Endothelial cell of hepatic sinusoid (primary cell): ENCODE measurements at regions not wholly inside any gene's neighbourhood (a gene's known extent, or its start where the extent isn't known, plus 50 kb on each side); places are given as distances from the start of the nearest gene placed in this dataset.

Source experiments
- in situ Hi-C: cut with HindIII; loops from 2 replicates; pipeline ENCODE4 v1.10.0; 2017; ENCODE audit warnings: low sequenced_read_pairs

DNA sequence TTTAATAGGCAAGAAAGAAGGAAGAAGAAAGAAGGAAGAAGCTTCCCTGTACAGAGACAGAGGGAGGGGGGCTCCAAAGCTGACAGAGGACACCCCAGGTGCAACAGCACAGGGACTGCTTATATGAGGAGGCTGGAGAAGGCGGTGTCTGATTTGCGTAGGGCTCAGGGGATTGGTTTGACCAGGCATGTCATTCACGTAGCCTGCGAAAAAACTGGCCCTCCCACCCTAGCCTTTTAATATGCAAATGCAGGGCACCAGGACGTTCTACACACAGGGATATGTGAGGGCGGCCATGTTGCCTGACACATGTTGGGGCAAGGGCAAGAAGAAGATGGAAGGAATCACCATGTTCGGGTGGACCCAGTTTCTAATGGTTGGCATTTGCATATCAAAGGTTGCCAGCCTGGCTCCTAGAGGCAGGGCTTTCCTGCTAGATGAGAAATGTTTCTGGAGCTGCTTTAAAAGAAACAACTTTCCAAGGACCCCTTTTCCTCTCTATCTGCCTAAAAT lies 305.4 kb upstream of the CDYL start:
- in situ Hi-C loops, result loop anchor here (5.0 kb wide), 1 partner anchor 42 kb away; no protein-coding TSS in a partner anchor

- in situ Hi-C loops, result no loop called here
Observed at GRCh38 chr6:4466769-4467480, 309.3 kb upstream of the CDYL start.

GRCh38 chr6:4466261-4466660 lies 309.9 kb upstream of the CDYL start:
- in situ Hi-C loops, result no loop called here

DNA sequence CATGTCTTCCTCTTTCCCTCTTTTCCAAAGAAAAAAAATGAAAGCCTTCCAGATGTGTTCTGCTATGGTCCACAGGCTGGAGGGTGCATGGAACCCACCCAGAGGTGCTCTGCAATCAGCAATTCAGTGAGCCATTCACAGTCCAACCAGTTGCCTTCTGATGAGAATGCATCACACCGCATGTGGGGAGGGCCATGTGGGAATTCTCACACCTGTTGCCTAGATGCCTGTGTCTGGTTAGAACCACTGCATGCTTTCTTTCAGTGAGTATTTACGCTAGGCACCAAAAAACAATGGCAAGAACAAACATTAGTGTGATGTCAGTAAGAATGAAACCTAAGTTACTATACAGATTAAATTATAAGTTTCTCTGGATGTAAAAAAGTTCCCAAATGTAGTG lies 311.6 kb upstream of the CDYL start:
- in situ Hi-C loops, result no loop called here

DNA sequence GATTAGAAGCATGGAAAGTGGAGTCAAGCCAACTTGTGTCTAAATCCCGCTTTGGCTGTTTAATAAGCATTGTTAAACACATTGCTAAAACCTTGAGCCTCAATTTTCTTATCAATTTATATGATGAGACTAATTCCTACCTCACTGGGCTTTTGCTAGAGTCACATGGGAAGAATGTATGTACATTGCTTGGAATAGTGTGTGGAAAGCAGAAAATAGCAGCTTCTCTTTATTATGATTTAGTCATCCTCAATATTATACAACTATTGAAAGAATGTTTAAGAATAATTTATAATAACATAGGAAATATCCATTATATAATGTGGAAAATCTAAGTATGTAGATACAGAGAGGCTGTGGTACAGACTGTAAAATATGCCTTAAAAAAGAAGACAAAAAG lies 313.0 kb upstream of the CDYL start:
- in situ Hi-C loops, result no loop called here

DNA sequence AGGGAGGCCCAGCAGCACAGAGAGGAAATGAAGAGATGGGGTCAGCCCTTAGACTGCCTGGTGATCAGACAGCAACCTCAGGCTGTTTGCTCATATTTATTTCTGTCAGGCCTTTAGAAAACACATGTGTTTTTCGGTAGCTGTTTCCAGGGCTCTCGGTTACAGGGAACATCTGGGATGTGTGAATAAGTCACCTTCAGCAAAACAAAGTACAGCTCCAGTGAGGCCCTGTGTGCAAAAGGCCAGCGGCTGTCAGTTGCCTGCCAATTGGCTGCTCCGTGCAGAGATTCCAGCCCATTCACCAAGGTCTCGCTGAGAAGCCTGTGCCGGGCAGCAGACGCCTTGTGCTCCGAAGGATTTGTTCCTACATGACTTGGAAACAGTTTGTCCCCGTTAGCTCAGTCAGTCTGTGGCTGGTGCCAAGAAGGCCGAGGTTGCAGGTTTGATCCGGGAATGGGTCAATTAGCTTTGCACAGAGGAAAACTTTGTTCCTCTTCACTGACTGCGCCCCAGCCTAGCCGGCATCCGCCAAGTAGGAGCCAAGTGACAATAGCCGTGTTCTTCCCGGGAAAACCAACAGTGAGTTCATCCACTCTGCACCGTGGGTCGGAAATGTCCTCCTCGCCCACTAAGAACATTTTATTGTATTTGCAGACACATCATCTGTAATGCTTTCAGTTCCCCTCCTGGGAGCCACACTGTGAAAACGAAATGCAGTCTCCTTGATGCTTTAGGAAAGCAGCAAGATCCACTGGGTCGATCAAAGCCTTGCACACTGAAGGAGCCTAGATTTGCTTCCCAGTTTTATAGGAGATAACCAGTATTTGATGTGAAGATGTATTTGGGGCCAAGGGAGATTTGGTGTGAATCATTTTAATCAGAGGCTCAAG lies 315.4 kb upstream of the CDYL start:
- in situ Hi-C loops, result no loop called here

GRCh38 chr6:4459996-4460395 lies 316.2 kb upstream of the CDYL start:
- in situ Hi-C loops, result no loop called here

DNA sequence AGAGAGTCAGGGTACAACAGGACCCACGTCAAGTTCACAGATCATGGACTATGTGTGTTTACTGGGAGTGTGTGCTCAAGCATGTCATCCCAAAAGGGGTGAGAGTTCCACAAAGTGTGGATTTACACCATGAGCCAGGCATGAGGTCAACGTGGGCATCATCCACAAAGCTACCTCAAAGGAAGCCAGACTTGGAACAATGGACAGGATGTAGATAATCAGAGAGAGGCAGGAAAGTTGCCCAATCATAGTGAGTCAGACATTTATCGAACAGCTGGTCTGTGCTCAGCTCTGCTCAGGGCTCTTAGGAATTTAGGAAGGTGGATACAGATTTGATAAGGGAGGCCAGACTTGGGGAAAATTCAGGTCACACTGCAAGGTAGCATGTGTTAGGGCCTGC lies 317.2 kb upstream of the CDYL start:
- in situ Hi-C loops, result no loop called here

GRCh38 chr6:4451718-4452117 lies 316.3 kb upstream of the ECI2 start:
- in situ Hi-C loops, result no loop called here

DNA sequence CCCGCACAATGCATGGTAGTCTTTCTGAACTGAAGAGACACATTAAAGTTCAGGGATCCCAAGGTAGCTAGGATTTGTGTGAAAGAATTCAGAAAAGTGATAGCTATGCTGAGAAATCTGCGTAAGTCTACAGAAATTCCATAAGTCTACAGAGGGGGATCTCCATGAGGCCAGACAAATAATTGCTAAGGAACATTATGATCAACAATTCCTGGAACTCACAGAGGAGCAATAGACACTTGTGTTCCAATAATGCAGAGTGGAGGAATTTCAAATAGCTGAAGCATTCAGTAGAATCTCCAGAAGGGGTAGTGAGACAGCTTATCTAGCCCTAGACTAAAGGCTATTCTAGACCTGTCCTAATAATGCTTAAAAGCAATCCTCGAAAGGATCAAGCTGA lies 315.7 kb upstream of the ECI2 start:
- in situ Hi-C loops, result no loop called here

GRCh38 chr6:4450237-4450636 lies 314.9 kb upstream of the ECI2 start:
- in situ Hi-C loops, result no loop called here

GRCh38 chr6:4449409-4449808 lies 314.0 kb upstream of the ECI2 start:
- in situ Hi-C loops, result no loop called here

GRCh38 chr6:4448841-4449240 lies 313.5 kb upstream of the ECI2 start:
- in situ Hi-C loops, result no loop called here

- in situ Hi-C loops, result no loop called here
Observed at GRCh38 chr6:4447639-4448330, 312.4 kb upstream of the ECI2 start.

- in situ Hi-C loops, result no loop called here
Observed at GRCh38 chr6:4446982-4447381, 311.6 kb upstream of the ECI2 start.

- in situ Hi-C loops, result no loop called here
Observed at GRCh38 chr6:4441981-4442434, 306.6 kb upstream of the ECI2 start.

DNA sequence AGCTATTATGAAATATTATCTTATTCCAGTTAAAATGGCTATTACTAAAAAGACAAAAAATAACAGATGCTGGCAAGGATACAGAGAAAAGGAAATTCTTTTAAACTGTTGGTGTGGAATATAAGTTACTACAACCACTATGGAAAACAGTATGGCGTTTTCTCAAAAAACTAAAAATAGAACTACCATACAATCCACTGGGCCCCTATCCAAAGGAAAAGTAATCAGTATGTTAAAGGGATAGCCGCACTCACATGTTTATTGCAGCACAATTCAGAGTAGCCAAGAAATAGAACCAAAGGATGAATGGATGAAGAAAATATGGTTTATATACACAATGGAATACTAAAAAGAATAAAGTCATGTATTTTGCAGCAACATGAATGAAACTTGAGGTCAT lies 303.8 kb upstream of the ECI2 start:
- in situ Hi-C loops, result no loop called here

DNA sequence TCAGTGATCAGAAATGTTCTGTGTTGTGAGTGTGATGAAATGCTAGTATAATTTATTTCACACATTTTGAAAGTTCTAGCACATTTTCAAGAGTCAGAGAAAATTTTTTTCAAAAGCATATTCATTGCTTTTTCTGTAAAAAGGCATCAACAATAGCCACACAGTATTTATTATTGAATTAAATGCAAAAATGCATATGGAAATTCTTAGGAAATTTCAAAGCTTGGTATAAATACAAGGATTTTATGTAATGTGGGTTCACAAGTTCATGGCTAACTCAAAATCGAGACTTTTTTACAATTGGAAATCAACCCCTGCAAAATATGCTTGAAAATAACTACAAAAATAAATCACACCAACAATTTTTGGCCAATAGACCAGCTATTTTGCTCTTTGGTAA lies 302.0 kb upstream of the ECI2 start:
- in situ Hi-C loops, result no loop called here

DNA sequence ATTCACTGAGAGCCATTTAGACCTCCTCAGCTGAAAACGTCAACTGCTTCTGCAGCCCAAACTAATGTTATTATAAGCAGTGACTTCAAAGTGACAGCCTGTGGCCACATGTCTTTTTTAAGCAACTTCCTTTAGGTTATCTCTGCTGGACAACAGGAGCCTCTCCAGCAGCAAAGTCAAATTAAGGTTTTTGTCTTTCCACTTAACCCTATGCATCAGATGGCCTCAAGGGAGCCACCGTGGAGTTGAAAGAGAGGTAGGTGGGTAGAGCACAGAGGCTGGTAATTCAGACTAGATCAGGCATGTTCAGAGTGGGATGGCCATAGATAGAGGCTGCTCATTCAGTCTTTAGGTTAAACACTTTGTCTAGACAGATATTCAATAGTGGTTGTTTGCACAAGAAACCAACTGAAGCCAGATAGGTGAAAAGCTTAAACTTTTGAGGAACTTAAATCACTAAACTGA lies 300.6 kb upstream of the ECI2 start:
- in situ Hi-C loops, result no loop called here

- in situ Hi-C loops, result no loop called here
Observed at GRCh38 chr6:4434655-4435054, 299.3 kb upstream of the ECI2 start.

GRCh38 chr6:4433199-4433598 lies 297.8 kb upstream of the ECI2 start:
- in situ Hi-C loops, result no loop called here
